ENCODE measurements at regions not wholly inside any gene's neighbourhood (a gene's known extent, or its start where the extent isn't known, plus 50 kb on each side); places are given as distances from the start of the nearest gene placed in this dataset.

DNA sequence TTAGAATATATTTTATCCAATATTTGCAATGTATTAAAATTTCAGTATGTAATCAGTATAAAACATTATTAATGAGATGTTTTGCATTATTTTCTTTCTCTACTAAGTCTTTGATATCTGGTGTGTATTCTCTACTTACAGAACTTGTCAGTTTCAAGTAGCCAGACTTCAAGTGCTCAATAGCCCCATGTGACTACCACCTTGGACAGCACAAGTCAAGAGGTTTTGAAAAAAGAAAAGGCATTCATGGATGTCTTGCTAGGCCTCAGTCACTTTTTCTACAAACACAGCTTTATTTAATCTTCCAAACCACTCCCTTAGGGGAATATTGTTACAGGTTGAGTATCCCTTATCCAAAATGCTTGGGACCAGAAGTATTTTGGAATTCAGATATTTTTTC is 189.4 kb downstream of the QDPR start:
- H4K20me1 ChIP-seq (ENCODE audit: control insufficient read depth, extremely low read depth, insufficient read depth, low read length): no peaks in the 10 kb centered on the region
- H3K9ac ChIP-seq (ENCODE audit: insufficient read depth, low read length): no peak overlapping the region
- no peaks in the 10 kb centered on the region for H3K9me3 ChIP-seq (ENCODE audit: control insufficient read depth, insufficient read depth, low read depth, low read length)

GRCh38 chr4:17320046-17320445 is 191.8 kb downstream of the QDPR start:
- peaks cover 5% of the 10 kb centered on the region for H3K4me1 ChIP-seq (ENCODE audit: control insufficient read depth, extremely low read depth, insufficient read depth, low read length)
- H3K9ac ChIP-seq (ENCODE audit: insufficient read depth, low read length): no peak overlapping the region
- no peak overlapping the region for H3K4me2 ChIP-seq (ENCODE audit: extremely low read depth, insufficient read depth, low read length)
- H3K36me3 ChIP-seq (ENCODE audit: control insufficient read depth, insufficient read depth, low read length): no peaks in the 10 kb centered on the region
- DNase-seq (ENCODE audit: low read depth in 2 of 2): no peak
- no peak overlapping the region for H2AFZ ChIP-seq (ENCODE audit: low read length)
- TF ChIP-seq EZH2 (IDR thresholded peaks at IDR 0.05; ENCODE audit: low read length, missing control alignments): no peak
- TF ChIP-seq, protein P1, sequence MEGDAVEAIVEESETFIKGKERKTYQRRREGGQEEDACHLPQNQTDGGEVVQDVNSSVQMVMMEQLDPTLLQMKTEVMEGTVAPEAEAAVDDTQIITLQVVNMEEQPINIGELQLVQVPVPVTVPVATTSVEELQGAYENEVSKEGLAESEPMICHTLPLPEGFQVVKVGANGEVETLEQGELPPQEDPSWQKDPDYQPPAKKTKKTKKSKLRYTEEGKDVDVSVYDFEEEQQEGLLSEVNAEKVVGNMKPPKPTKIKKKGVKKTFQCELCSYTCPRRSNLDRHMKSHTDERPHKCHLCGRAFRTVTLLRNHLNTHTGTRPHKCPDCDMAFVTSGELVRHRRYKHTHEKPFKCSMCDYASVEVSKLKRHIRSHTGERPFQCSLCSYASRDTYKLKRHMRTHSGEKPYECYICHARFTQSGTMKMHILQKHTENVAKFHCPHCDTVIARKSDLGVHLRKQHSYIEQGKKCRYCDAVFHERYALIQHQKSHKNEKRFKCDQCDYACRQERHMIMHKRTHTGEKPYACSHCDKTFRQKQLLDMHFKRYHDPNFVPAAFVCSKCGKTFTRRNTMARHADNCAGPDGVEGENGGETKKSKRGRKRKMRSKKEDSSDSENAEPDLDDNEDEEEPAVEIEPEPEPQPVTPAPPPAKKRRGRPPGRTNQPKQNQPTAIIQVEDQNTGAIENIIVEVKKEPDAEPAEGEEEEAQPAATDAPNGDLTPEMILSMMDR (conservative IDR thresholded peaks at IDR 0.05 in 1 of 2, IDR thresholded peaks at IDR 0.05 in 1 of 2; ENCODE audit: low read depth in 1 of 2, low read length in 2 of 2): no peak
- no peak overlapping the region for H3K27ac ChIP-seq (ENCODE audit: insufficient read depth, low read length)
- no peaks in the 10 kb centered on the region for H3K27me3 ChIP-seq (ENCODE audit: control insufficient read depth, insufficient read depth, low read length)
- no peak overlapping the region for H3K4me3 ChIP-seq (replicated peaks in 1 of 4; ENCODE audit: control extremely low read depth in 1 of 4, insufficient read depth in 1 of 4, low read depth in 3 of 4, low read length in 4 of 4)
- H3K79me2 ChIP-seq (ENCODE audit: control insufficient read depth, insufficient read depth, low read length): no peaks in the 10 kb centered on the region
- H3K9me3 ChIP-seq (ENCODE audit: control insufficient read depth, insufficient read depth, low read depth, low read length): no peaks in the 10 kb centered on the region
- H4K20me1 ChIP-seq (ENCODE audit: control insufficient read depth, extremely low read depth, insufficient read depth, low read length): no peaks in the 10 kb centered on the region

More for the DNA sequence above, 189.4 kb downstream of the QDPR start:
- Histone ChIP-seq H3K27me3 (ENCODE audit: control insufficient read depth, insufficient read depth, low read length) (no peaks in the 10 kb centered on the region), H3K79me2 (ENCODE audit: control insufficient read depth, insufficient read depth, low read length) (no peaks in the 10 kb centered on the region), H3K4me2 (ENCODE audit: extremely low read depth, insufficient read depth, low read length) (no peak overlapping the region), H3K27ac (ENCODE audit: insufficient read depth, low read length) (no peak overlapping the region), H2AFZ (ENCODE audit: low read length) (no peak overlapping the region), H3K4me3 (replicated peaks in 1 of 4; ENCODE audit: control extremely low read depth in 1 of 4, insufficient read depth in 1 of 4, low read depth in 3 of 4, low read length in 4 of 4) (no peak overlapping the region), H3K36me3 (ENCODE audit: control insufficient read depth, insufficient read depth, low read length) (no peaks in the 10 kb centered on the region), H3K4me1 (ENCODE audit: control insufficient read depth, extremely low read depth, insufficient read depth, low read length) (peaks cover 5% of the 10 kb centered on the region)
- peak in 1 of 2 donors; percentile 28 for DNase-seq (ENCODE audit: low read depth in 2 of 2)
- no peak for TF ChIP-seq EZH2 (IDR thresholded peaks at IDR 0.05; ENCODE audit: low read length, missing control alignments)
- TF ChIP-seq, protein P1 (conservative IDR thresholded peaks at IDR 0.05 in 1 of 2, IDR thresholded peaks at IDR 0.05 in 1 of 2; ENCODE audit: low read depth in 1 of 2, low read length in 2 of 2): no peak

GRCh38 chr4:17317526-17317925 is 194.4 kb downstream of the QDPR start:
- Histone ChIP-seq H4K20me1 (ENCODE audit: control insufficient read depth, extremely low read depth, insufficient read depth, low read length) (no peaks in the 10 kb centered on the region), H3K36me3 (ENCODE audit: control insufficient read depth, insufficient read depth, low read length) (no peaks in the 10 kb centered on the region), H3K9me3 (ENCODE audit: control insufficient read depth, insufficient read depth, low read depth, low read length) (no peaks in the 10 kb centered on the region), H3K4me3 (replicated peaks in 1 of 4; ENCODE audit: control extremely low read depth in 1 of 4, insufficient read depth in 1 of 4, low read depth in 3 of 4, low read length in 4 of 4) (no peak overlapping the region), H3K27ac (ENCODE audit: insufficient read depth, low read length) (no peak overlapping the region), H3K79me2 (ENCODE audit: control insufficient read depth, insufficient read depth, low read length) (no peaks in the 10 kb centered on the region), H3K27me3 (ENCODE audit: control insufficient read depth, insufficient read depth, low read length) (no peaks in the 10 kb centered on the region), H2AFZ (ENCODE audit: low read length) (no peak overlapping the region), H3K4me2 (ENCODE audit: extremely low read depth, insufficient read depth, low read length) (no peak overlapping the region), H3K4me1 (ENCODE audit: control insufficient read depth, extremely low read depth, insufficient read depth, low read length) (no peaks in the 10 kb centered on the region), H3K9ac (ENCODE audit: insufficient read depth, low read length) (no peak overlapping the region)
- DNase-seq (ENCODE audit: low read depth in 2 of 2): no peak
- TF ChIP-seq EZH2 (IDR thresholded peaks at IDR 0.05; ENCODE audit: low read length, missing control alignments): no peak
- TF ChIP-seq, protein P1 (conservative IDR thresholded peaks at IDR 0.05 in 1 of 2, IDR thresholded peaks at IDR 0.05 in 1 of 2; ENCODE audit: low read depth in 1 of 2, low read length in 2 of 2): no peak
